Brain microvascular endothelial cell (primary cell): ENCODE measurements at regions not wholly inside any gene's neighbourhood (a gene's known extent, or its start where the extent isn't known, plus 50 kb on each side); places are given as distances from the start of the nearest gene placed in this dataset.
"Not testable (repeated sequence)": the region's sequence is repeated elsewhere in the genome, so short reads cannot be mapped to it uniquely, and the experiment has no call there.

Source experiments
- DNase-seq: peaks from one replicate; pipeline ENCODE4 v3.0.0-alpha.2; 2020
- H3K27ac ChIP-seq: fragments of 250-450 bp; sonication (Bioruptor Pico); 2 replicates; pipeline ENCODE4 v1.5.1; 2020; ENCODE audit warnings: mild to moderate bottlenecking, moderate library complexity
- H3K27me3 ChIP-seq: fragments of 250-450 bp; sonication (Bioruptor Pico); replicated peaks from 2 replicates; pipeline ENCODE4 v1.5.1; 2020; ENCODE audit warnings: mild to moderate bottlenecking
- H3K36me3 ChIP-seq: fragments of 250-450 bp; sonication (Bioruptor Pico); replicated peaks from 2 replicates; pipeline ENCODE4 v1.5.1; 2020; ENCODE audit warnings: mild to moderate bottlenecking
- H3K4me3 ChIP-seq: 2 replicates; pipeline ENCODE4 v1.5.1; 2011; ENCODE audit warnings: low read depth, mild to moderate bottlenecking, control low read depth, low read length, moderate library complexity
- in situ Hi-C: cut with HindIII; loops from 2 replicates; pipeline ENCODE4 v1.10.0; 2017; ENCODE audit warnings: low sequenced_read_pairs, low pct_ligation_motif_present
- TF ChIP-seq, protein P1 (sequence below): IDR thresholded peaks from 2 replicates; pipeline ENCODE4 v1.5.1; 2011; ENCODE audit warnings: low read depth, mild to moderate bottlenecking, moderate library complexity, low read length, control low read depth, inconsistent platforms; ENCODE audit errors: missing control alignments

DNA sequence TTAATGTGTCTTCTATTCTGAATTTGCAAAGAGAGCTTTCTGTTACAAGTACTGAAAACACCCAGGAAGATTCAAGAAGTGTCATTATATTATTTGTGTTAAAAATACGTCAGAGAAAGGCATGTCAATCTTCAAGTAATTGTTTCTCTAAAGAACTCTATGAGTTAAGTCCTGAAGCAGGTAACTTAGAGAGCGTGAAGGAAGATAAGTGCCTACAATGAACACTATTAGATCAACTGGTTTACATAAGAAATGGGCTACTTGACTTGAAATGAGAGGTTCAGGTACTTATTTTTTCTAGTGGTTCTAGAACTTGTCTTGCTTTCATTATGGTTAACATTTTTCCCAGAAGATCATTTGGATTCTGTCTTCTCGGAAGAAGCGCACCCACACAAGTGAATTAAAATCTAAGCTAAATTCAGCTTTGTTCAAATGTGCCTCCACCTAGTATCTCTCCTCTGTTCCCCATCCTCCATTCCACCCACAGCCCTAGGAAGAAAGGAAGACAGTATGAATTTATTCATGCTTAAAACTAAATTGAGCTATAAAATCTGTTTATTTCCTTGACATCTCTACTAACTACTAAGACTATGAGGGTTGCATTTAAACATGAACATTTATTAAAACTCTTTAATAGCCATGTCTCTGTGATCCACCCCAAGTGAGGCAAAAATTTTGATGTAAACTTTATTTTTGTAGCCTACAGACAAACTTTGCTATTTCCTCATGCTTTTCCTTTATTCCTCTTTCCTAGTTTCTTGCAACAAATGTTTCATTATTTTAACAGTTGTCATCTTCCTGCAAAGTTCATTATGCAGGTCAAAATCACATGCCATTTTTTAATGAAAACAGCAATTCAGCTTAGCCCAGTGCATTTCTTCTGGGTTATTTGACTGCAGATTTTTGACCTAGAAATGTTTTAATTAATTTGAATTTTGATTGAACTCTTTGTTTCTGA, 206.8 kb downstream of the KCNJ2 start:
- in situ Hi-C loops = no loop called here
- H3K27ac ChIP-seq = no peak overlapping the region
- H3K4me3 ChIP-seq = no peak overlapping the region
- no peaks in the 10 kb centered on the region for H3K27me3 ChIP-seq
- DNase-seq = no peak
- H3K36me3 ChIP-seq = no peaks in the 10 kb centered on the region
- TF ChIP-seq, protein P1, sequence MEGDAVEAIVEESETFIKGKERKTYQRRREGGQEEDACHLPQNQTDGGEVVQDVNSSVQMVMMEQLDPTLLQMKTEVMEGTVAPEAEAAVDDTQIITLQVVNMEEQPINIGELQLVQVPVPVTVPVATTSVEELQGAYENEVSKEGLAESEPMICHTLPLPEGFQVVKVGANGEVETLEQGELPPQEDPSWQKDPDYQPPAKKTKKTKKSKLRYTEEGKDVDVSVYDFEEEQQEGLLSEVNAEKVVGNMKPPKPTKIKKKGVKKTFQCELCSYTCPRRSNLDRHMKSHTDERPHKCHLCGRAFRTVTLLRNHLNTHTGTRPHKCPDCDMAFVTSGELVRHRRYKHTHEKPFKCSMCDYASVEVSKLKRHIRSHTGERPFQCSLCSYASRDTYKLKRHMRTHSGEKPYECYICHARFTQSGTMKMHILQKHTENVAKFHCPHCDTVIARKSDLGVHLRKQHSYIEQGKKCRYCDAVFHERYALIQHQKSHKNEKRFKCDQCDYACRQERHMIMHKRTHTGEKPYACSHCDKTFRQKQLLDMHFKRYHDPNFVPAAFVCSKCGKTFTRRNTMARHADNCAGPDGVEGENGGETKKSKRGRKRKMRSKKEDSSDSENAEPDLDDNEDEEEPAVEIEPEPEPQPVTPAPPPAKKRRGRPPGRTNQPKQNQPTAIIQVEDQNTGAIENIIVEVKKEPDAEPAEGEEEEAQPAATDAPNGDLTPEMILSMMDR = no peak

DNA sequence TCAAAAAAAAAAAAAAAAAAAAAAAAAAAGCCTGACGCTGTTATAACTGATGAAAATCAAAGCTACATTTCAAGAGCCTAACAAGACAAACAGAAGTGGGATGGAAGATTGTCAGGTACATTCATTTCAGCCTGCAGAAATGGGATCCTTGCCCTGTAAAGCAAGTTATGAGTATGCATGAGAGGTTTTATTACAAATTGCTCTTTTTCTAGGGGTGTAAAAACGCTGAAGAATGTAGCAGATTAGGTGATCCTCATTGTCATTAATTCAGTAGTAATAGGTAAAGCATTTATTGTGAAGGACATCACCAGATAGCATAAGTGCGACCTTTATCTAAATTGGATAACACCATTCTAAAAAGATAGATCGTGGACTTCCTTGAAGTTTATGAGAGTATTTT, 208.3 kb downstream of the KCNJ2 start:
- in situ Hi-C loops = no loop called here
- H3K27ac ChIP-seq = no peak overlapping the region
- no peak overlapping the region for H3K4me3 ChIP-seq
- DNase-seq = no peak
- no peaks in the 10 kb centered on the region for H3K36me3 ChIP-seq
- TF ChIP-seq, protein P1 = no peak
- H3K27me3 ChIP-seq = no peaks in the 10 kb centered on the region

DNA sequence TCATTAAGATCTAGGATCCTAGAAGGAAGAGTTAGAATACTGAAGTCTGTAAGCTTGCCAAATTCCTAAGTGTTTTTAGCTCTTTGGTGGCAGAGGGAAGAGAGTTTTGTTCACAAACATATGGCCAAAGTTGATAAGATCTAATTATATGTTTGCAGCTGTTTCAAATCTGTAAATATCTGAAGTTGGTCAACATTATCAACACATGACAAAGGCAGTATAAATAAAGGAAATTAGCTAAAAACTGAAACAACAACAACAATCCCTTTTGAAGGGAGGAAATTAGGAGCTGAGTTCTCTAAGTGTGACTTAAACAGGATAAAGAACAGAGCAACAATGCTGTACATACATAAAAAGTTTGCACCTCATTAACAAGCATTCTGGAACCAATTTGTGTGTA, 208.7 kb downstream of the KCNJ2 start:
- in situ Hi-C loops = no loop called here
- H3K4me3 ChIP-seq = no peak overlapping the region
- H3K27me3 ChIP-seq = no peaks in the 10 kb centered on the region
- H3K36me3 ChIP-seq = no peaks in the 10 kb centered on the region
- DNase-seq = no peak
- TF ChIP-seq, protein P1 = no peak
- H3K27ac ChIP-seq = no peak overlapping the region

DNA sequence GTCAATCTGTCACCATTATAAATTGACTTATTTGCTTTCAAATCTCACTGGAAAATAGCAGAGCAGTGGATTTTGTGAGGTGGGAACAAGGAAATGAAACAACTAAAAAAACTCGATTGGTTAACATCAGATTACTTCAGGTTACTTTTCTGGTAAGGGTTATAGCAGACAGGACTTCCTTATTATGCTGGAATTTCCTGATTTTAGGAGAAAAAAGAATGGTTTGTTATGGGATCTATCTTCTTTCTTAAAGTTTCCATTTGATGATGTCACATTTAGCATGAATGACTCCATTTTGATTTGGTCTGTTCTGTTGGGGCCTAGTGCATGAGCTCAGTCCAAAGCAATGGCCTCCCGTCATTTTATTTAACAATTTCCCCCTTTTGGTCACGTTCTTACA, 210.6 kb downstream of the KCNJ2 start:
- Histone ChIP-seq H3K27me3 (no peaks in the 10 kb centered on the region), H3K36me3 (no peaks in the 10 kb centered on the region), H3K27ac (no peak overlapping the region), H3K4me3 (no peak overlapping the region)
- TF ChIP-seq, protein P1 = no peak
- no peak for DNase-seq
- in situ Hi-C loops = no loop called here

DNA sequence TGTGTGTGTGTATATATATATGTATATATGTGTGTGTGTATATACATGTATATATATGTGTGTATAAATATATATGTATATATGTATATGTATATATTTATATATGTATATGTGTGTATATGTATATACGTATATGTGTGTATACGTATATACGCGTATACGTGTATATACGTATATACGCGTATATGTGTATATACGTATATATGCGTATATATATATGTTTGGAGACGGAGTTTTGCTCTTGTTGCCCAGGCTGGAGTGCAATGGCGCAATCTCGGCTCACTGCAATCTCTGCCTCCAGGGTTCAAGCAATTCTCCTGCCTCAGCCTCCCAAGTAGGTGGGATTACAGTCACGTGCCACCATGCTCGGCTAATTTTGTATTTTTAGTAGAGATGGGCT, 212.6 kb downstream of the KCNJ2 start:
- DNase-seq, H3K4me3 ChIP-seq, H3K27me3 ChIP-seq, H3K27ac ChIP-seq, in situ Hi-C loops, H3K36me3 ChIP-seq: not testable (repeated sequence)

DNA sequence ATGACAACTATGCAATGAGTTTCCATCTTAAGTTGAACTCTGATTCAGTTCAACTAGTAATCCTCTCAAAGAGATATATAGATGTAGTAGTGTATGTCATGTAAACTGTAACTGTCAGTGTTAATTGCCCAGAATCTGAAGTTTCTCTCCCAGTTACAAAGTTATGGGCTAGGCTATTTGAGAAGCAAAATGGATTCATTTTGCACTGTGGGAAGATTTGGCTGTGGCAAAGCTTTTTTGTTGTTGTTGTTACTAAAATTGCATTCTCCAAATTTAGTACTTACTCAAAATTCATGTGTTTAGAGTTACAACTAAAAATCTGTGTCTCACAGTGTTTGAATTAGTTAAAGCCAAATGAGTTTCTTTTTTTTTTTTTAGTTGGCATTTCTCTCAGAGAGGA, 219.0 kb downstream of the KCNJ2 start:
- no peak for DNase-seq
- H3K27ac ChIP-seq = no peak overlapping the region
- H3K4me3 ChIP-seq = no peak overlapping the region
- H3K36me3 ChIP-seq = no peaks in the 10 kb centered on the region
- in situ Hi-C loops = no loop called here
- H3K27me3 ChIP-seq = no peaks in the 10 kb centered on the region
- TF ChIP-seq, protein P1 = no peak

DNA sequence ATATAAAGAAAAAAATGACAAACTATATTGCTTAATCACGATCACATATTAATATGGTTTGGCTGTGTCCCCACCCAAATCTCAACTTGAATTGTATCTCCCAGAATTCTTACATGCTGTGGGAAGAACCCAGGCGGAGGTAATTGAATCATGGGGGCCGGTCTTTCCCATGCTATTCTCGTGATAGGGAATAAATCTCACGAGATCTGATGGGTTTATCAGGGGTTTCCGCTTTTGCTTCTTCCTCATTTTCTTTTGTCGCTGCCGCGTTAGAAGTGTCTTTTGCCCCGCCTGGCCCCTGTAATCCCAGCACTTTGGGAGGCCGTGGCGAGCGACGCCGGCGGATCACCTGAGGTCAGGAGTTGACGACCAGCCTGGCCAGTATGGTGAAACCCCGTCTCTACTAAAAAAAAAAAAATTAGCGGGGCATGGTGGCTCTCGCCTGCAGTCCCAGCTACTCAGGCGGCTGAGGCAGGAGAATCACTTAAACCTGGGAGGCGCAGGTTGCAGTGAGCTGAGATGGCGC, 220.0 kb downstream of the KCNJ2 start:
- H3K36me3 ChIP-seq, in situ Hi-C loops: not testable (repeated sequence)

More for the DNA sequence above, 220.0 kb downstream of the KCNJ2 start:
- H3K4me3 ChIP-seq, H3K27me3 ChIP-seq, H3K27ac ChIP-seq, DNase-seq: not testable (repeated sequence)
